GDM1 (cell line): ENCODE measurements at regions not wholly inside any gene's neighbourhood (a gene's known extent, or its start where the extent isn't known, plus 50 kb on each side); places are given as distances from the start of the nearest gene placed in this dataset.

Experiments used
- DNase-seq: peaks from one replicate; lab custom pipeline; 2025; lab: John Stamatoyannopoulos, UW

- DNase-seq = no peak
Measured at GRCh38 chr5:90191352-90192045, 218.1 kb downstream of the CETN3 start.

- DNase-seq = no peak
Measured at GRCh38 chr5:90185897-90186468, 223.6 kb downstream of the CETN3 start.

- no peak for DNase-seq
Measured at GRCh38 chr5:90184764-90185163, 224.8 kb downstream of the CETN3 start.

- DNase-seq = no peak
Measured at GRCh38 chr5:90182726-90183125, 226.8 kb downstream of the CETN3 start.

GRCh38 chr5:90174236-90174635, 235.3 kb downstream of the CETN3 start:
- no peak for DNase-seq

- DNase-seq = no peak
Measured at GRCh38 chr5:90173299-90174030, 236.1 kb downstream of the CETN3 start.

- DNase-seq = no peak
Measured at GRCh38 chr5:90171466-90171865, 238.1 kb downstream of the CETN3 start.

GRCh38 chr5:90170261-90170660, 239.3 kb downstream of the CETN3 start:
- no peak for DNase-seq

GRCh38 chr5:90169078-90169477, 240.5 kb downstream of the CETN3 start:
- no peak for DNase-seq

GRCh38 chr5:90168399-90168798, 241.2 kb downstream of the CETN3 start:
- DNase-seq = no peak

- no peak for DNase-seq
Measured at GRCh38 chr5:90166816-90167215, 242.7 kb downstream of the CETN3 start.

- DNase-seq = no peak
Measured at GRCh38 chr5:90162324-90162723, 247.2 kb downstream of the CETN3 start.

GRCh38 chr5:90161414-90161813, 248.1 kb downstream of the CETN3 start:
- DNase-seq = peak; percentile 34

- no peak for DNase-seq
Measured at GRCh38 chr5:90158131-90158530, 251.4 kb downstream of the CETN3 start.

GRCh38 chr5:90153031-90153430, 256.5 kb downstream of the CETN3 start:
- no peak for DNase-seq

GRCh38 chr5:90144625-90145327, 264.8 kb downstream of the CETN3 start:
- no peak for DNase-seq

- DNase-seq = no peak
Measured at GRCh38 chr5:90142541-90142940, 267.0 kb downstream of the CETN3 start.

GRCh38 chr5:90141984-90142383, 267.6 kb downstream of the CETN3 start:
- DNase-seq = no peak

- DNase-seq = no peak
Measured at GRCh38 chr5:90136952-90137528, 272.5 kb downstream of the CETN3 start.

- DNase-seq = no peak
Measured at GRCh38 chr5:90135779-90136378, 273.7 kb downstream of the CETN3 start.

GRCh38 chr5:90134892-90135291, 274.7 kb downstream of the CETN3 start:
- DNase-seq = no peak

- no peak for DNase-seq
Measured at GRCh38 chr5:90134381-90134780, 275.2 kb downstream of the CETN3 start.
